Pancreas (tissue), 10 donors: ENCODE measurements at regions not wholly inside any gene's neighbourhood (a gene's known extent, or its start where the extent isn't known, plus 50 kb on each side); places are given as distances from the start of the nearest gene placed in this dataset.

Experiments
- ATAC-seq, 4 donors: fragments of 200-7000 bp; cut with Tn5 transposase; one replicate each; pipeline versions ENCODE4 v1.8.0 to v1.9.1; 2020; ENCODE audit warnings: mild to moderate bottlenecking in 4 of 4, moderate library complexity in 4 of 4
- DNase-seq, 6 donors: peaks; one replicate each; pipeline ENCODE4 v3.0.0-alpha.2; 2020
- FAIRE-seq: peaks from 2 replicates; lab custom pipeline; 2012; peaks lifted over from hg19 to GRCh38; lab: Jason Lieb, UNC
- H3K27ac ChIP-seq, 4 donors: fragments of 200-600 bp; sonication (generic); 1 replicate in 3 of 4; 2 replicates in 1 of 4; pipeline versions ENCODE4 v1.5.0 to v1.8.0; 2020
- H3K27me3 ChIP-seq, 4 donors: fragments of 200-600 bp; one replicate each; pipeline ENCODE4 v1.8.0; 2021
- H3K36me3 ChIP-seq, 3 donors: fragments of 200-600 bp; sonication (generic) in 1 of 3; one replicate each; pipeline versions ENCODE4 v1.5.0 to v1.8.0; 2020 to 2021
- H3K4me1 ChIP-seq, 3 donors: fragments of 200-600 bp; one replicate each; pipeline ENCODE4 v1.8.0; 2021
- H3K4me3 ChIP-seq, 4 donors: fragments of 200-600 bp; sonication (generic) in 2 of 4; one replicate each; pipeline versions ENCODE4 v1.5.0 to v1.8.0; 2020 to 2021
- H3K9me3 ChIP-seq, 4 donors: fragments of 200-600 bp; one replicate each; pipeline ENCODE4 v1.8.0; 2021
- WGBS, 2 donors: extraction: QIAGEN DNeasy Blood & Tissue Kit; methylation state at CpG; one replicate each; pipeline ENCODE4 v1.1.7; 2013; 5-methylcytosine and 5-hydroxymethylcytosine counted together
- intact Hi-C, 3 donors: fragments of 100-400 bp; cut with DNase I; formaldehyde crosslinking; loops; one replicate each; pipeline versions ENCODE4 v1.11.1 to v1.14.2; 2022
- TF ChIP-seq, protein P1 (sequence below), 4 donors: fragments of 200-600 bp; sonication (generic) in 3 of 4; IDR thresholded peaks; one replicate each; pipeline versions ENCODE4 v1.5.0 to v1.8.0; 2021; ENCODE audit warnings: antibody characterized with exemption in 4 of 4
- donor health status: healthy with polysubstance abuse.
- donor health status: DM: no; HTN: no; CAD: no; lungs with moderate emphysema.
- donor health status: DM: no; HTN: no; CAD: no.
- donor health status: control.
- donor health status: control.
- donor health status: Bipolar disorder and iron deficiency.
- donor health status: DM: yes; HTN: yes; CAD: no.
- donor health status: DM: no; HTN: no; CAD: no.
- donor health status: DM: no; HTN: no; CAD: no.
- donor health status: DM: yes; HTN: yes; CAD: no.

DNA sequence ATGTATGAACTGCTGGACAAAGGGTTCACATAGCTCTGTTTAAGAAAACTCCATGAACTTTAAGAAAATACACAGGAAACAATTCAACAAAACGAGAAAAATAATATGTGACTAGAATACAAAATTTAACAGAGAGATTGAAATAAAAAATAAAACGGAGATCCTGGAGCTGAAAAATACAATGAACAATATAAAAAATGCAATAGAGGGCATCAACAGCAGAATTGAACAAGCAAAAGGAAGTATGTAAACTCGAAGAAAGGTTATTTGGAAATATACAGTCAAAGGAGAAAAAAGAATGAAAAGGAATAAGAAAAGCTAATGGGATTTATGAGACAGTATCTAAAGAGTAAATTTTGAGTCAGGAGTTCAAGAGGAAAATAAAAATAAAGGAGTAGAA is 163.0 kb upstream of the DACH1 start:
- FAIRE-seq, result no peak
- H3K9me3 ChIP-seq, result no peaks in the 10 kb centered on the region
- ATAC-seq, result no peak
- H3K4me3 ChIP-seq, result no peak overlapping the region
- intact Hi-C loops, result no loop called here
- no peak for DNase-seq
- TF ChIP-seq, protein P1, sequence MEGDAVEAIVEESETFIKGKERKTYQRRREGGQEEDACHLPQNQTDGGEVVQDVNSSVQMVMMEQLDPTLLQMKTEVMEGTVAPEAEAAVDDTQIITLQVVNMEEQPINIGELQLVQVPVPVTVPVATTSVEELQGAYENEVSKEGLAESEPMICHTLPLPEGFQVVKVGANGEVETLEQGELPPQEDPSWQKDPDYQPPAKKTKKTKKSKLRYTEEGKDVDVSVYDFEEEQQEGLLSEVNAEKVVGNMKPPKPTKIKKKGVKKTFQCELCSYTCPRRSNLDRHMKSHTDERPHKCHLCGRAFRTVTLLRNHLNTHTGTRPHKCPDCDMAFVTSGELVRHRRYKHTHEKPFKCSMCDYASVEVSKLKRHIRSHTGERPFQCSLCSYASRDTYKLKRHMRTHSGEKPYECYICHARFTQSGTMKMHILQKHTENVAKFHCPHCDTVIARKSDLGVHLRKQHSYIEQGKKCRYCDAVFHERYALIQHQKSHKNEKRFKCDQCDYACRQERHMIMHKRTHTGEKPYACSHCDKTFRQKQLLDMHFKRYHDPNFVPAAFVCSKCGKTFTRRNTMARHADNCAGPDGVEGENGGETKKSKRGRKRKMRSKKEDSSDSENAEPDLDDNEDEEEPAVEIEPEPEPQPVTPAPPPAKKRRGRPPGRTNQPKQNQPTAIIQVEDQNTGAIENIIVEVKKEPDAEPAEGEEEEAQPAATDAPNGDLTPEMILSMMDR (IDR thresholded peaks at IDR 0.05), result no peak
- no peak overlapping the region for H3K27ac ChIP-seq
- WGBS, 2 donors, result 69 to 79% methylated on average over 3 of the region's 3 CpGs
- no peaks in the 10 kb centered on the region for H3K27me3 ChIP-seq
- H3K36me3 ChIP-seq, result no peaks in the 10 kb centered on the region
- H3K4me1 ChIP-seq, result no peaks in the 10 kb centered on the region

DNA sequence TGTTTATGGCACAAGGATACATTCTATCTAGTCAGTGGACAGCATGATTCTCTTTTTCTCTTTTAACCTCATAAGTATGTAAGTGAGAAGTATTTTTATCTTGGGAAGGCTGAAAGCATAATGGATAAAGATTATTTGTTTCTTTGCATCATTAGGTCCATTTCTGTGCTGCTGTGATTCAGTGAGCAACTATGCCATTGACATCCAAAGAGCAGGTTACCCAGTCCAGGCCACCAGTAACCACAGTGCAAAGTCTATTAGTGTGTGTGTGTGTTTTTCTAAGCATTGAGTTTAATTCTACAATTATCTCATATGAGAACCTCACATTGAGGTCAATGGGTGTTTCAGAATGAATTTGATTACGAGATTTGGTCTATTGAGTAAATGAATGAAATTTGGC is 158.8 kb upstream of the DACH1 start:
- 94 to 95% methylated on average over 1 of the region's 1 CpG for WGBS, 2 donors
- FAIRE-seq (no peak), ATAC-seq (no peak), DNase-seq (no peak)
- no peaks in the 10 kb centered on the region for H3K27me3 ChIP-seq
- H3K4me3 ChIP-seq, result no peak overlapping the region
- no peaks in the 10 kb centered on the region for H3K4me1 ChIP-seq
- H3K27ac ChIP-seq, result no peak overlapping the region
- no peaks in the 10 kb centered on the region for H3K36me3 ChIP-seq
- TF ChIP-seq, protein P1 (IDR thresholded peaks at IDR 0.05), result no peak
- no peaks in the 10 kb centered on the region for H3K9me3 ChIP-seq
- intact Hi-C loops, result no loop called here

DNA sequence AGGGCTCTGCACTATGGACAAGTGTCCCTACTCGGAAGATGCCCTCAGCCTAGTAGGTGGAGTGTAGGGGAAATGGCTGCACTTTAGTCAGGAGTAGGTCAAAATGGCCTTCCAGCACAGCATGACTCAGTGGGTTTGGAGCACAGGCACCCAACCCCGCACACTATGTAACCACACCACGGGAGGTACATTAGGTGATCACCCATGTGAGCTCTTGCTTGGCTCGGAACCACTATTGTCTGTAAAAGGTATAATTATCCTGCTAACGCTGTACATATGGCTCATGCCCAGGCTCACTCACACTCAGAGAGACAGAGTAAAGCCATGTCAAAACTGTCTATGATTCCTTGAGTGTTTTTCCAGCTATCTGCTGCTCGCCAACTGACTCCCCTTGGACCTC is 156.9 kb upstream of the DACH1 start:
- 89 to 96% methylated on average over 6 of the region's 6 CpGs for WGBS, 2 donors
- H3K9me3 ChIP-seq, result no peaks in the 10 kb centered on the region
- intact Hi-C loops, result no loop called here
- ATAC-seq (no peak), FAIRE-seq (no peak), DNase-seq (no peak)
- no peaks in the 10 kb centered on the region for H3K36me3 ChIP-seq
- H3K27ac ChIP-seq, result no peak overlapping the region
- H3K27me3 ChIP-seq, result no peaks in the 10 kb centered on the region
- no peak overlapping the region for H3K4me3 ChIP-seq
- no peaks in the 10 kb centered on the region for H3K4me1 ChIP-seq
- TF ChIP-seq, protein P1 (IDR thresholded peaks at IDR 0.05), result no peak

DNA sequence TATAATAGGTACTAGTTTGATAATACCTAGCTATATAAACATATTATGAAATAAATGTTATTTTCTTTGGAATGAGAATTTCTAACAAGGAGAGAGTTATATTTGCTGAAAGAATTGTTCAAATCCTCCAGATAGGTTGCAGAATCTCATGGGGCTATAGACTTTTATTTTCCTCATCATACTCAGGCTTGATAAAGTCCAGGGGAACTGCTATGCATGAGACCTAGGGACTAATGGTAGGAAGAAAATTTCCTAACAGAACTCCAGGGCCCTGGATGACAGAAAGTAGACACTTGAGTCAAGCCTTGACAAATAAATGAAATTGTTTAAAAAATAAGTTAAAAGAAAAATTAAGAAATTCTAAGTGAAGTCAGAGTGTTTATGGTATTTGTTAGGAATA is 138.5 kb upstream of the DACH1 start:
- H3K36me3 ChIP-seq, result no peaks in the 10 kb centered on the region
- H3K9me3 ChIP-seq, result no peaks in the 10 kb centered on the region
- H3K4me1 ChIP-seq, result no peaks in the 10 kb centered on the region
- TF ChIP-seq, protein P1 (IDR thresholded peaks at IDR 0.05), result no peak
- intact Hi-C loops, result no loop called here
- no peak overlapping the region for H3K4me3 ChIP-seq
- FAIRE-seq (no peak), DNase-seq (no peak), ATAC-seq (no peak)
- H3K27ac ChIP-seq, result no peak overlapping the region
- H3K27me3 ChIP-seq, result no peaks in the 10 kb centered on the region

DNA sequence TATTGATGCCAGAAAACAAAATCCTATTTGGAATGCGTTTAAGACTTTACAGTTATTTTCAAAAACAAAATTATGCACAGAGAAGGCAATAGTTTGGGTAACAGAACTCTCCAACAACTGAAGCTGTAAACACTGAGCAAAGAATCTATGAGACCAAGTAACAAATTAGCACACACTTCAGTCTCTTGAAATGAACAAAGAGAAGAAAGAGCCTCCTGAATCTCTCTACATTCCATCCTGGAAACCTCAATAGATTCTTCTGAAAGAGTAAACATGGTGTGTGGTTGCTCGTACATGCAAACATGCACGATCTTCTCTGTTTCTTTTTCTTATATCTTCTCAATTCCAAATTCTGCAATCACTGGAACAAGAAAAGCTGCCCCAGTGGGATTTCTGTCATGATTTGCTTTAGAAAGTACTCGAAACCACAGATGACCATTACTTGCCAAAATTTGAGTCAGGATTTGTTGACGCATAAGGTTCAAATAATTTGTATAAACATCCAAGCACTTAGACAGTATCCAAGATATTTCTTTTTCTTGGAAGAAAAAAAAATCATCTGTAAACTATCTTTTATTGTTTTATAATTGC is 137.9 kb upstream of the DACH1 start:
- no peak for FAIRE-seq
- no peak for DNase-seq

More for the DNA sequence above, 137.9 kb upstream of the DACH1 start:
- no peaks in the 10 kb centered on the region for H3K4me1 ChIP-seq
- no peak overlapping the region for H3K4me3 ChIP-seq
- ATAC-seq, result peak in 1 of 4 donors; percentile 12
- H3K27ac ChIP-seq, result no peak overlapping the region
- TF ChIP-seq, protein P1 (IDR thresholded peaks at IDR 0.05), result no peak
- 75 to 80% methylated on average over 5 of the region's 5 CpGs for WGBS, 2 donors
- H3K36me3 ChIP-seq, result no peaks in the 10 kb centered on the region
- H3K27me3 ChIP-seq, result no peaks in the 10 kb centered on the region
- intact Hi-C loops, result no loop called here
- H3K9me3 ChIP-seq, result no peaks in the 10 kb centered on the region
